Natural killer cell (primary cell): ENCODE measurements at regions not wholly inside any gene's neighbourhood (a gene's known extent, or its start where the extent isn't known, plus 50 kb on each side); places are given as distances from the start of the nearest gene placed in this dataset.

Experiments
- ATAC-seq, 3 donors: fragments of 150-1000 bp in 2 of 3; fragments of 200-7000 bp in 1 of 3; cut with Tn5 transposase; 1 replicate in 1 of 3; 2 replicates in 2 of 3; pipeline ENCODE4 v1.10.0; 2021; ENCODE audit warnings: mild to moderate bottlenecking in 2 of 3, moderate library complexity in 2 of 3
- DNase-seq, 2 donors: peaks; one replicate each; pipeline versions ENCODE4 v3.0.0 to v3.0.0-alpha.2; 2013 to 2021; ENCODE audit warnings: mixed read lengths in 1 of 2
- H3K27ac ChIP-seq: one replicate; pipeline ENCODE4 v1.5.1; 2013; ENCODE audit warnings: mild to moderate bottlenecking, low read length
- H3K27me3 ChIP-seq: one replicate; pipeline ENCODE4 v1.6.1; 2013; ENCODE audit warnings: low read length; ENCODE audit not compliant: control insufficient read depth, insufficient read depth
- H3K36me3 ChIP-seq: one replicate; pipeline ENCODE4 v1.6.1; 2013; ENCODE audit warnings: low read length; ENCODE audit not compliant: control insufficient read depth, insufficient read depth
- H3K4me1 ChIP-seq: one replicate; pipeline ENCODE4 v1.6.1; 2013; ENCODE audit warnings: low read length; ENCODE audit not compliant: control insufficient read depth, insufficient read depth
- H3K4me3 ChIP-seq: one replicate; pipeline ENCODE4 v1.5.1; 2013; ENCODE audit warnings: low read length
- H3K9me3 ChIP-seq: one replicate; pipeline ENCODE4 v1.6.1; 2013; ENCODE audit warnings: low read length; ENCODE audit not compliant: control insufficient read depth, insufficient read depth
- H3K27ac Mint-ChIP-seq, 2 donors: one replicate each; pipeline ENCODE4 v1.8.0; 2022; ENCODE audit warnings: mild to moderate bottlenecking in 2 of 2, mixed read lengths in 2 of 2, moderate library complexity in 1 of 2
- H3K27me3 Mint-ChIP-seq, 2 donors: one replicate each; pipeline ENCODE4 v1.8.0; 2022; ENCODE audit warnings: low read depth in 2 of 2, mixed read lengths in 2 of 2
- H3K36me3 Mint-ChIP-seq: one replicate; pipeline ENCODE4 v1.8.0; 2022; ENCODE audit warnings: mixed read lengths
- H3K4me1 Mint-ChIP-seq, 2 donors: one replicate each; pipeline ENCODE4 v1.8.0; 2022; ENCODE audit warnings: mixed read lengths in 2 of 2
- H3K4me3 Mint-ChIP-seq: one replicate; pipeline ENCODE4 v1.8.0; 2022; ENCODE audit warnings: mild to moderate bottlenecking, moderate library complexity, mixed read lengths
- H3K9me3 Mint-ChIP-seq, 2 donors: one replicate each; pipeline ENCODE4 v1.8.0; 2022; ENCODE audit warnings: mixed read lengths in 2 of 2
- CTCF ChIP-seq: fragments of 200-600 bp; IDR thresholded peaks from one replicate; pipeline ENCODE4 v1.8.0; 2022; ENCODE audit warnings: antibody characterized with exemption
- WGBS: methylation state at CpG from one replicate; pipeline ENCODE4 v1.1.7; 2013; ENCODE audit warnings: missing lambda C conversion rate; ENCODE audit not compliant: insufficient coverage; 5-methylcytosine and 5-hydroxymethylcytosine counted together
- intact Hi-C: fragments of 100-400 bp; cut with micrococcal nuclease; formaldehyde crosslinking; loops from one replicate; pipeline ENCODE4 v1.14.2; 2022

GRCh38 chr21:27447843-27448242, 481.0 kb upstream of the ADAMTS5 start:
- intact Hi-C loops: no loop called here
- Mint-ChIP-seq H3K36me3 (no peaks in the 10 kb centered on the region), H3K9me3 (peaks cover 16 to 25% of the 10 kb centered on the region in 2 donors), H3K4me3 (no peak overlapping the region), H3K4me1 (no peaks in the 10 kb centered on the region), H3K27me3 (no peaks in the 10 kb centered on the region), H3K27ac (no peak overlapping the region)
- ATAC-seq (no peak), DNase-seq (no peak)
- no peaks in the 10 kb centered on the region for H3K4me1 ChIP-seq
- 91% methylated on average over 1 of the region's 1 CpG for WGBS
- TF ChIP-seq CTCF: no peak
- no peaks in the 10 kb centered on the region for H3K27me3 ChIP-seq
- no peak overlapping the region for H3K4me3 ChIP-seq
- no peaks in the 10 kb centered on the region for H3K36me3 ChIP-seq
- H3K27ac ChIP-seq: no peak overlapping the region
- no peaks in the 10 kb centered on the region for H3K9me3 ChIP-seq

DNA sequence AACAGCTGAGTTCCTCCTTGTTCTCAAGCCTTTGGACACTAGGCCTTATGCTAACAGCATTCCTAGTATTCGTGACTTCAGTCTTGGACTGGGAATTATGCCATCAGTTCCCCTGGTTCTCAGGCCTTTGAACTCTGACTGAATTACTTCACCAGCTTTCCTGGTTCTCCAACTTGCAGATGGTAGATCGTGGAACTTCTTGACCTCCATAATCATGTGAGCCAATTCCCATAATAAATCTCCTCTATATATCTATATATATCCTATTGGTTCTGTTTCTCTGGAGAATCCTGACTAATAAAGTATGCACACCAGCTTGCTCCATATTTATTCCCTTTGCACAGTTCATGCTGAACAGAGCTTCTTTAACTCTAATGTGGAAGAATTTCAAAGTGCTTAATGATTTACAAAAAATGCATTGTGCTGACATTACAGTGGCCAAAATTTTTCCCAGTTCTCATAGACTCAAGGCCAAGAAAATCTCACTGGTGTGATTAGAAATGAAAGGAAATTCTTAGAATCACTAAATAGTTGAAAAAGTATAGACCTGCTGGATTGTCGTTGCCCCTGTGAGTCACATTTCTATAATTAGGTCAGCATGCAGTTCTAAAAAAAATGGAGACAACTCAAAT, 462.9 kb upstream of the ADAMTS5 start:
- no peaks in the 10 kb centered on the region for H3K36me3 ChIP-seq
- TF ChIP-seq CTCF: no peak

GRCh38 chr21:27426196-27426595, 459.3 kb upstream of the ADAMTS5 start:
- H3K4me3 Mint-ChIP-seq: no peak overlapping the region
- intact Hi-C loops: no loop called here
- H3K27ac ChIP-seq: no peak overlapping the region
- H3K27ac Mint-ChIP-seq: no peak overlapping the region
- H3K4me1 Mint-ChIP-seq: no peaks in the 10 kb centered on the region
- DNase-seq: no peak
- H3K9me3 ChIP-seq: no peaks in the 10 kb centered on the region
- ATAC-seq: no peak
- H3K9me3 Mint-ChIP-seq: peaks cover 9 to 14% of the 10 kb centered on the region in 2 donors
- H3K36me3 Mint-ChIP-seq: no peaks in the 10 kb centered on the region
- no peaks in the 10 kb centered on the region for H3K36me3 ChIP-seq
- no peaks in the 10 kb centered on the region for H3K27me3 ChIP-seq
- no peaks in the 10 kb centered on the region for H3K4me1 ChIP-seq
- H3K4me3 ChIP-seq: no peak overlapping the region
- H3K27me3 Mint-ChIP-seq: no peaks in the 10 kb centered on the region
- 67% methylated on average over 1 of the region's 1 CpG for WGBS
- TF ChIP-seq CTCF: no peak

More for the DNA sequence above, 462.9 kb upstream of the ADAMTS5 start:
- intact Hi-C loops: no loop called here
- no peak overlapping the region for H3K27ac ChIP-seq
- H3K27me3 ChIP-seq: no peaks in the 10 kb centered on the region
- no peak for DNase-seq
- peaks cover 8% of the 10 kb centered on the region in 2 donors for H3K9me3 Mint-ChIP-seq
- H3K36me3 Mint-ChIP-seq: no peaks in the 10 kb centered on the region
- no peak overlapping the region for H3K27ac Mint-ChIP-seq
- H3K27me3 Mint-ChIP-seq: no peaks in the 10 kb centered on the region
- WGBS: 68% methylated on average over 2 of the region's 3 CpGs
- H3K9me3 ChIP-seq: no peaks in the 10 kb centered on the region
- no peaks in the 10 kb centered on the region for H3K4me1 Mint-ChIP-seq
- no peak overlapping the region for H3K4me3 Mint-ChIP-seq
- no peaks in the 10 kb centered on the region for H3K4me1 ChIP-seq
- H3K4me3 ChIP-seq: no peak overlapping the region
- ATAC-seq: no peak

DNA sequence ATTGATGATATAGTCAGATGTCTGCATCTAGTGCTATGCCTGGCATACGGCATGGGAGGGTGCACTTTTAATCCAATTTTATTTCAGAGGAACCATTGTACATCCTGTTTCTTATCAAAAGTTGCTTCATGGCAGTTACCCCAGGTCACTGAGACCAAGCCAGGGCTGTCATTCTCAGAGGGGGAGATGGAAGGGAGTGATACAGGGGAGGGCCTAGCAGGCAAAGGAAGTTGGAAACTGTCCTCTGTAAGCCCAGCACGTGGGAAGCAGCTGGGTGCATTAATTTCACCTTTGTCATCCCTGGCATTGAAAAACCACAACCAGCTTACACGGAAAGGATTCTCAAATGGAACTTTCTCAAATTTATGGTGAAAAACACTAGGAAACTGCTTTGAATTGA, 458.7 kb upstream of the ADAMTS5 start:
- no peak for TF ChIP-seq CTCF
- Histone ChIP-seq H3K36me3 (no peaks in the 10 kb centered on the region), H3K4me1 (no peaks in the 10 kb centered on the region), H3K4me3 (no peak overlapping the region), H3K27ac (no peak overlapping the region), H3K9me3 (no peaks in the 10 kb centered on the region), H3K27me3 (no peaks in the 10 kb centered on the region)
- Mint-ChIP-seq H3K27ac (no peak overlapping the region), H3K27me3 (no peaks in the 10 kb centered on the region), H3K36me3 (no peaks in the 10 kb centered on the region), H3K9me3 (peaks cover 5 to 10% of the 10 kb centered on the region in 2 donors), H3K4me1 (no peaks in the 10 kb centered on the region), H3K4me3 (no peak overlapping the region)
- intact Hi-C loops: no loop called here
- ATAC-seq: no peak
- WGBS: 47% methylated on average over 3 of the region's 3 CpGs
- no peak for DNase-seq
